Jurkat, Clone E6-1 (cell line): ENCODE measurements at regions not wholly inside any gene's neighbourhood (a gene's known extent, or its start where the extent isn't known, plus 50 kb on each side); places are given as distances from the start of the nearest gene placed in this dataset.
A peak's percentile ranks its signal among the peaks of the same experiment; 100 is the strongest.

Experiments used
- DNase-seq: peaks from one replicate; pipeline ENCODE4 v3.0.0-alpha.2; 2011; ENCODE audit warnings: low read depth, low spot score
- H3K4me3 ChIP-seq: 2 replicates; pipeline ENCODE4 v1.5.1; 2011; ENCODE audit warnings: mild to moderate bottlenecking, low read length, control low read depth, moderate library complexity

GRCh38 chr6:45795678-45796077 is 220.0 kb downstream of the CLIC5 start:
- H3K4me3 ChIP-seq: no peak overlapping the region
- DNase-seq: no peak

- DNase-seq: no peak
These were observed 221.2 kb downstream of the CLIC5 start for GRCh38 chr6:45794465-45794864.

GRCh38 chr6:45791211-45792168 is 224.2 kb downstream of the CLIC5 start:
- no peak for DNase-seq
- no peak overlapping the region for H3K4me3 ChIP-seq

More at GRCh38 chr6:45794465-45794864, 221.2 kb downstream of the CLIC5 start:
- no peak overlapping the region for H3K4me3 ChIP-seq

- H3K4me3 ChIP-seq: no peak overlapping the region
- peak; percentile 7 for DNase-seq
These were observed 226.4 kb downstream of the CLIC5 start for GRCh38 chr6:45789238-45789637.

GRCh38 chr6:45787384-45787783 is 228.3 kb downstream of the CLIC5 start:
- DNase-seq: no peak
- H3K4me3 ChIP-seq: no peak overlapping the region

GRCh38 chr6:45786355-45786781 is 229.3 kb downstream of the CLIC5 start:
- no peak for DNase-seq

GRCh38 chr6:45784250-45784649 is 231.4 kb downstream of the CLIC5 start:
- DNase-seq: no peak

More at GRCh38 chr6:45786355-45786781, 229.3 kb downstream of the CLIC5 start:
- no peak overlapping the region for H3K4me3 ChIP-seq

GRCh38 chr6:45783716-45784115 is 231.9 kb downstream of the CLIC5 start:
- no peak for DNase-seq
- H3K4me3 ChIP-seq: no peak overlapping the region

More at GRCh38 chr6:45784250-45784649, 231.4 kb downstream of the CLIC5 start:
- no peak overlapping the region for H3K4me3 ChIP-seq

- H3K4me3 ChIP-seq: no peak overlapping the region
These were observed 233.8 kb downstream of the CLIC5 start for GRCh38 chr6:45781890-45782289.

GRCh38 chr6:45780523-45780922 is 235.1 kb downstream of the CLIC5 start:
- H3K4me3 ChIP-seq: no peak overlapping the region
- no peak for DNase-seq

More at GRCh38 chr6:45781890-45782289, 233.8 kb downstream of the CLIC5 start:
- no peak for DNase-seq

GRCh38 chr6:45775026-45775697 is 240.5 kb downstream of the CLIC5 start:
- DNase-seq: no peak
- H3K4me3 ChIP-seq: no peak overlapping the region

GRCh38 chr6:45773906-45774305 is 241.8 kb downstream of the CLIC5 start:
- H3K4me3 ChIP-seq: no peak overlapping the region
- DNase-seq: no peak

GRCh38 chr6:45772886-45773495 is 242.7 kb downstream of the CLIC5 start:
- no peak overlapping the region for H3K4me3 ChIP-seq
- DNase-seq: no peak

- no peak overlapping the region for H3K4me3 ChIP-seq
- DNase-seq: no peak
These were observed 243.6 kb downstream of the CLIC5 start for GRCh38 chr6:45772051-45772450.

GRCh38 chr6:45763281-45763680 is 252.4 kb downstream of the CLIC5 start:
- H3K4me3 ChIP-seq: no peak overlapping the region
- no peak for DNase-seq

GRCh38 chr6:45759472-45759810 is 256.2 kb downstream of the CLIC5 start:
- no peak for DNase-seq
- no peak overlapping the region for H3K4me3 ChIP-seq

- H3K4me3 ChIP-seq: no peak overlapping the region
- no peak for DNase-seq
These were observed 256.7 kb downstream of the CLIC5 start for GRCh38 chr6:45758787-45759471.

- DNase-seq: no peak
These were observed 258.1 kb downstream of the CLIC5 start for GRCh38 chr6:45757443-45758130.

GRCh38 chr6:45756606-45757005 is 259.1 kb downstream of the CLIC5 start:
- no peak overlapping the region for H3K4me3 ChIP-seq
- DNase-seq: no peak

More at GRCh38 chr6:45757443-45758130, 258.1 kb downstream of the CLIC5 start:
- no peak overlapping the region for H3K4me3 ChIP-seq
